GM19240 (cell line): ENCODE measurements at regions not wholly inside any gene's neighbourhood (a gene's known extent, or its start where the extent isn't known, plus 50 kb on each side); places are given as distances from the start of the nearest gene placed in this dataset.
"Not testable (repeated sequence)": the region's sequence is repeated elsewhere in the genome, so short reads cannot be mapped to it uniquely, and the experiment has no call there.

Experiments used
- DNase-seq: peaks from one replicate; pipeline ENCODE4 v3.0.0; 2011; ENCODE audit warnings: low spot score; ENCODE audit not compliant: insufficient read length

DNA sequence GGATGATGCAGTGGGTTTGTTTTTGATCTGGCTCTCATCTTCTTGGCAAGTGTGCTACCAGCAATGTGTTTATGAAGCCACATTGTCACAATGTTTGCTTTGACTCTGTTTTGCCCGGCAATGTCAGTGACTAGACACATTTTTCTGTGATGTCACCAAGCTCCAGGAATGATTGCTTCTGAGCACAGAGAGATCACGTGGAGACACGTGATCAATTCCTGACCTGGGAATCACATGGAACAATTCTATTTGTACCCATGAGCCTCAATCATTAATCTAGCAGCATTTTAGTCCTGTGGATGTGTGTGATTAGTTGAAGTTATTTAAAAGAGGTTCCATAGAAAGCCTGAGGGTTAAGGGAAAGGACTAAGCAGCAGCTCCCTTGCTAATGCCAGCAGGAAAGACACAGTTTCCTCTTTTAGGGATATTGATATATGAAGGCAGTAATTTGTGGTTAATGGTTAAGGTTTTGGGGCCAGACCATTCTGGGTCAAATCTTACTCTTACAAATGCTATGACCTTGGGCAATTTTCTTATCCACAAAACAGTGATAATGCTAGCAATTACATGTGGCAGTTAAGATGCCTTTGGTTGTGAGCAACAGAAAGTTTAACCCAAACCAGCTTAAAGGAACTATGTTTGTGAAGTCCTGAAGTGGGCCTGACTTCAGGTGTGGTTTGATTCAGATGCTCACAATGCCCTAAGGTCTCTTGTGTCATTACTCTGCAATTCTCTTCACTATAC is 59.0 kb downstream of the FASLG start:
- no peak for DNase-seq

GRCh38 chr1:172719066-172719627 is 60.2 kb downstream of the FASLG start:
- DNase-seq: no peak

GRCh38 chr1:172719694-172720138 is 60.8 kb downstream of the FASLG start:
- no peak for DNase-seq

DNA sequence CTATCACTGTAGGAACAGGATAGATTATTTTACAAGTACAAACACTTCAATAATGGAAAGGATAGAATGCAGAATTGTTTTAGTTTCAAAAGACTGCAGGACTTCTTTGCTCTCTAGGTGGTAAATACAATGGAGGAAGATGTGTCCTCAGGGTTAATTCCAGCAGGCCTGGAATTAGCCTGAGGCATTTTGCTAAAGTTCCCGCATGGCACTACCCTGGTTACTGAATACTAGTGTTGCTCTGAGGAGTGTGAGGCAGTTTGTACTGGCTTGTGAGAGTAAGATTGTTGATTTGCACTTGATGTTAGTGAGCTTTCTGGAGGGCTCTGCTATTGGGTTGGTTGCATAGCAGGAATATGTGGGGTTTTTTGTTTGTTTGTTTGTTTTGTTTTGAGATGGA is 61.4 kb downstream of the FASLG start:
- DNase-seq: no peak

DNA sequence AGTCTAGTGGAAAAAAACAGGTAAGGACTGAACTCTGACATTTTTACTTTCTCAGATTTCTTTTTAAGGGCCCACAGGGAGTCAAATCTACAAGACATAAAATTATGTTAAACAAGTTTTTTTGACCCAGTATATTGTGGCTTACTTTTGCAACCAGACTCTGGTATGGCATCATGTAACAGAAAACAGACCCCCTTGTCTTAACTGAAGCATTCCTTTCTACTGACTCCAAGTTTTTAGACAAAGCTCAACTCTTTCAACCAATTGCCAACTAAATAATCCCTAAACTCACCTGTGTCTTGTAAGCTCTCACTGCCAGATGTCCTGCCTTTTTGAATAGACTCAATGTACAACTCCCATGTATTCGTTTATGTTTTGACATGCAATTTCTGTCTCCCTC is 64.3 kb downstream of the FASLG start:
- DNase-seq: no peak

DNA sequence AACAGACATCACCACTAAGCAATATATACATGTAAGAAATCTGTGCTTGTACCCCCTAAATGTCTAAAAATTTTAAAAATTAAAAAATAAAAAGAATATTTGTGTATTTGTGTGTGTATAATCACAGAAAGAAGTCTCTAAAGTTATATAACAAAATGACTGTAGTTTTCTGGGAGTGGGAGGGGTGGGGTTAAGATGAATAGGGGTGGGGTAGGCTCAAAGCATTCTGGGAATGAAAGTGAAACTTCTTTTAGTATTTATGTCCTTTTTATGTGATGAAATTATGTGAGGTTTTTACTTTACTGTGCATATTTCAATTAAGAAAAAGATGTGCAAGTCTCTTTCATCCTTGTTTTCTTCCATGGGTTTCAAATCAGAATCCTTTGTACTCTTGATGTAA is 65.3 kb downstream of the FASLG start:
- no peak for DNase-seq

GRCh38 chr1:172724765-172725613 is 66.1 kb downstream of the FASLG start:
- DNase-seq: no peak

- no peak for DNase-seq
Observed at GRCh38 chr1:172726740-172727139, 67.8 kb downstream of the FASLG start.

- DNase-seq: no peak
Observed at GRCh38 chr1:172727275-172727857, 68.5 kb downstream of the FASLG start.

- DNase-seq: no peak
Observed at GRCh38 chr1:172727956-172728603, 69.2 kb downstream of the FASLG start.

DNA sequence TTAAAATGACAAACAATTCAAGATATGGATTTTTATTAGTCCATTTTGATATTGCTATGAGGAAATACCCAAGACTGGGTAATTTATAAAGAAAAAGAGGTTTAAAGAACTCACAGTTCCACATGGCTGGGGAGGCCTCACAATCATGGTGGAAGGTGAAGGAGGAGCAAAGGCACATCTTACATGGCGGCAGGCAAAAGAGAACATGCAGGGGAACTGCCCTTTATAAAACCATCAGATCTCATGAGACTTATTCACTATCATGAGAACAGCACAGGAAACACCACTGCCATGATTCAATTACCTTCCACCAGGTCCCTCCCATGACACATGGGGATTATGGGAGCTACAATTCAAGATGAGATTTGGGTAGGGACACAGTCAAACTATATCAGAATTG is 69.8 kb downstream of the FASLG start:
- DNase-seq: not testable (repeated sequence)

GRCh38 chr1:172732427-172732826 is 73.5 kb downstream of the FASLG start:
- no peak for DNase-seq

GRCh38 chr1:172733815-172734214 is 74.9 kb downstream of the FASLG start:
- DNase-seq: no peak

DNA sequence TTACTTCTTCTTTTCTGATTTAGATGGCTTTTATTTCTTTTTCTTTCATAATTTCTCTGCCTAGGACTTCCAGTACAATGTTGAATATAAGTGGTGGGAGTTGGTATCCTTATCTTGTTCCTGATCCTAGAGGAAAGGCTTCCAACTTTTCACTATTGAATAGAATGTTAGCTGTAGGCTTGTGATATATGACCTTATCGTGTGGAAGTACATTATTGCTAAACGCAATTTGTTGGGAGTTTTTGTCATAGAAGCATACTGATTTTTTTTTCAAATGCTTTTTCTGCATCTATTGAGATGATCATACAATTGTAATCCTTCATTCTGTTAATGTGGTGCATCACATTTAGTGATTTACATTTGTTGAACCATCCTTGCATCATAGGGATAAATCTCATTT is 79.5 kb downstream of the FASLG start:
- no peak for DNase-seq

DNA sequence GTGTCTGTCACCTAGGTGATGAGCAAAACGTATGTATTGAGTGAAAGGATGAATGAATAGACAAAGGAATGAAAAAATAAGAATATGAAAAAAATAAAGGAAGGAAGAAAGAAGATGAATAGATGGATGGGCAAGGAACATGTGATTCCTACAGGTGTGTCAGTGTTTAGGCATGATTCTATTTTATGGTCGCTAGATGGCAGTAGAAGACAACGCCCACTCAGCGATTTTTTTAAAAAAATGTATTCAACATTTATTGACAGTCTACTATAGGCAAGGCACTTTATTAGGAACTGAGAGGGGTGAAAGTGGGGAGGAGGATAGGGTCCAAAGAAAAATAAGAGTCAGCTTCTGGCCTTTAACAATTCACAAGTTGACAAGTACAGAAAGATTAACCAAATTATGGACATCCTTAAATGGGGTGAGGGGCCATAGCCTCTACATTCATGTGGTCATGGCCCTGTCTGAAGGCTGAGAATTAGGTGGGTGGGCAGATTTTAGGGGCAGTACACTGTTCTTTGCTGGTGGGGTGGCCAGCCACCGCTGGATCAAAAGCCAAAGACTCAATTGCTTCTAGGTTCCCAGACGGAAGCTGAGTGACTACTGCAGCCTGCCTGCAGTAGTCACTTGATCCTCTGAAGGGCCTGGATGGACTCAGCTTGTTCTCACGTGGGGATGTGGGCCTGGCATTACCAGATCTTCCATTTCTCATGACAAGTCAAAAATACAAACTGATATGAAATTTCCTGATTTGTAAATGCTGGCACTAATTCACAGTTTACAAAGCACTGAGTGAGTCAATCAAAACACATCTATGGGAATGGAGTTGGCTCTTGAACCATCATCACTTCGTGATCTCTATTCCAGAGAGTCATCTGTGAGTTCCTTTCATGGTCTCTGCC is 83.9 kb downstream of the FASLG start:
- DNase-seq: no peak

DNA sequence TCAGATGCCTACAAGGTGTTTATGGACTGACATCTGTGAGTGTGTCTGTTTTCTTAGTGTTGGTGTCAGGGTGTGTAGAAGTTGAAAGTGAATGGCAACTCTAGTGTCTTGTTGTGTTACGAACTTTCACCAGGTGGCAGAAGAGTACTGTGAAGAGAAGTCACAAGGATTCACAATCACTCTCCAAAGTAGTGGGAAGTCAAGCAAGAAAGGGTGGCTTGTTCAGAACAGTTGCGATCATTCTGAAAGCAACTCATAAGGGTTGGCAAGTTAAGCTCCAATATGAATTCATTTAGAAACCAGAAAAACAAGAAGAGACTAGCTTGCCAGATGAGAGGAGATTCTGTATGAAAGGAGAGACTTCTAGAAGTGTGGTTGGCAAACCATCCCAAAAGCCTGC is 86.1 kb downstream of the FASLG start:
- DNase-seq: no peak

DNA sequence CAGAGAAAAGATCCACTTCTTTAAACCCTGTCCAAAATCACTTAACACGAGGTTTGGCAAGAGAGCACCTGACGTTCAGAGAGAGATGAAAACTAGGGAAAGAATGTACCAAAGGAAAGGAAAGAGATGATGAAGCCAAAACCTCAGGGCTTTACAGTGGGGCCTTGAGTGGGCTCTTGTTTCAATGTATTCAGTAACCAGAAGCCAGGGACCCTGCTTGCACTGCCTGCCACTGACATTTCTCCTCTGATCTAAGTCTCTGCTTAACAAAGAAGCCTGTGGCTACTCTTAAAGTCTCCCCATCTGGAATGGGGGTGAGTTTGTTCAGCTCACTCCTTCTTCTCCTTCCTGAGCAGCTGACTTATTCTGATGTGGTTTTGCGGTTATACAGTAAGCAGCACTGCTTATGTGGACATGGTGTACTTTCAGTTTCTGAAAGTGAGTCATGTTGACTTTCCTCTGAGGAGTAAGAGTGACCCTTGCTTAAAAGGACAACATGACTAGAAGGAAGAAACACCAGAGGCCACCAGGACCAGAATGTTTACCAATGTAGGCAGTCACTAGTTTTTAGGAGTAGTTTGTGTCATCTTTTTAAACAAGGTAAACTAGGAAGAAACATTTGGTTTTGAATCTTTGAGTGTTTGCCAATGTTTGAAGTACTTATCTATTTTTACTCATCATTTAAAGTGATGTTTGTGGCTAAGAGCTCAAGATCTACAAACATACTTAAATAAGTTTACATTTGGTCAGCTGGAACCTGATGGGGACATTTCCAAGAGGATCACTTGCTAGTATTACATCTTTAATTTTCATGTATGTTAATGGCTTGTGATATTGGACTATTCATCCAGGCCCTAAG is 87.4 kb downstream of the FASLG start:
- DNase-seq: no peak

DNA sequence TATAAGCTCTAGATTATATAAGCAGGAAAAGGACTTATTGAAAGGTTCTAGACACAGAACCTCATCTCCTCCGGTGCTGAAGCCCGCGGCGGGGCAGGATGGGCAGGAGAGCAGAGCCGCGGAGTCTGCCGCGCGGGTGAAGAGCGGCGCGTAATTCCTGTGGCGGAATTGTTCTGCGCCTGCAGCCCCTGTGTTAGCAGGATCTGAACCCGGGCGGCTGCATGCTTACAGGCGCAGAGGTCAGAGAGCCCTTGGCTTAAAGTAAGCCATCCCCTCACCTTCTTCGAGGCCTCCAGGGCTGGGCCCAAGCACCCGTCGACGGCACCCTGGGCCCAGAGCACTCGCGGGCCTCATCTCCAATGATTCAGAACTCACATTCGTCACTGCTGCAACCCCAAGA is 89.3 kb downstream of the FASLG start:
- DNase-seq: no peak

DNA sequence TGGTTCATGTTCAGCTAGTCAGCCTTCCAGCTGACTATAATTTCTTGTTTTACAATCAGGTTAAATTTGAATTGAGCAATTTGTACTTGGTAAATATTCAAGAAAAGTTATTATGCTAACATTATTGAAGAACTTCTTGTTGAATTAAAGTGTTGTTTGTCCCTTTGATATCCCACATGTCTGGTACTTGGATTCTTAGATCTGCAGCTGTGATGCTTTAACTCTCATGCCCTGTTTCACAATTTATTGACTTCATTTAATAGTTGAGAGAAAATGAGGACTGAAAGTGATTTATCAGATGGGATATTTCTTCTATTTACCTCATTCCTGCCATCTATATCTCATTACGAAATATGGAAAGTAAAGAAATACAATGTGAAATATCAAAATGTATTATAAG is 92.8 kb downstream of the FASLG start:
- DNase-seq: no peak

- no peak for DNase-seq
Observed at GRCh38 chr1:172753964-172754363, 95.1 kb downstream of the FASLG start.
